NT2/D1 (cell line): ENCODE measurements at regions not wholly inside any gene's neighbourhood (a gene's known extent, or its start where the extent isn't known, plus 50 kb on each side); places are given as distances from the start of the nearest gene placed in this dataset.

Source experiments
- DNase-seq: peaks from one replicate; pipeline ENCODE4 v3.0.0-alpha.2; 2011; ENCODE audit warnings: low read depth, low spot score
- H3K27me3 ChIP-seq: 2 replicates; pipeline ENCODE4 v1.6.0; 2011; ENCODE audit warnings: mild to moderate bottlenecking; ENCODE audit not compliant: insufficient read length, insufficient read depth
- H3K36me3 ChIP-seq: 2 replicates; pipeline ENCODE4 v1.6.1; 2011; ENCODE audit warnings: mild to moderate bottlenecking, low read length, mixed read lengths; ENCODE audit not compliant: insufficient read depth, insufficient read length
- H3K4me1 ChIP-seq: 2 replicates; pipeline ENCODE4 v1.5.1; 2011; ENCODE audit not compliant: insufficient read depth, insufficient read length
- H3K4me3 ChIP-seq: 2 replicates; pipeline ENCODE4 v1.5.1; 2011; ENCODE audit warnings: low read depth; ENCODE audit not compliant: insufficient read length
- H3K9ac ChIP-seq: 2 replicates; pipeline ENCODE4 v1.6.0; 2011; ENCODE audit warnings: low read depth; ENCODE audit not compliant: insufficient read length
- H3K9me3 ChIP-seq: 2 replicates; pipeline ENCODE4 v1.5.1; 2011; ENCODE audit warnings: mild to moderate bottlenecking, low read length; ENCODE audit not compliant: insufficient read depth
- SUZ12 ChIP-seq: IDR thresholded peaks from 2 replicates; pipeline ENCODE4 v1.6.1; 2011; ENCODE audit not compliant: insufficient read length, insufficient read depth; ENCODE audit errors: extremely low read depth
- YY1 ChIP-seq: IDR thresholded peaks from 2 replicates; pipeline ENCODE4 v1.6.1; 2011; ENCODE audit not compliant: insufficient read length, insufficient read depth
- ZNF274 ChIP-seq: IDR thresholded peaks from 2 replicates; pipeline ENCODE4 v1.6.1; 2011; ENCODE audit warnings: mild to moderate bottlenecking, low read depth, low read length

DNA sequence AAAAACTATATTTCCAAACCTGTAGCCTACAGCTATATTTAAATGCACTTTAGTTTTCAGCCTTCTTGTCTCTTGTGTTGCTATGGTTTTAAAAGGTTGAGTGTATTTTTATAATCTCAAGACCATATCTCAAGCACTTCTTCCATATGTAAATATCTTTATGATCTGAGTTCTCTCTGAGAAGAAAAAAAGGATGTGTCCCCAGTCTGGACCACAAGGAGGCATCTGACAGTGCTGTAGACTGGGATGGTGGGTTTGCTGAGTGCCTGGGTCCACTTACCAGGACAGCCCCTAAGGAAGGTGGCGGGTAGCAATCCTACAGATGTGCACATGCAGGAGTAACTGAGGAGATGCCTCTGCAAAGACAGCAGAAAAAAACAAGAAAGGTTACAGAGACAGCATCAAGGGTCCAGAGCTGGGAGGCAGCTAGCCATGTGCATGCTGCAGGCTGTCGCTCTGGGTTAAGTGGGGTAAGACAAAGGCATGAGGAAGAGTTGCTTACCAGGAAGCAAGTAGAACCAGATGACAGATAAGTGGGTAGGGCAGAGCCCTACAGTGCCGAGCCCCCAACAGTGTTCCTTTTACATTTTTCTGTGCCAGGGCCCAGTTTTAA, 70.6 kb upstream of the SNRK start:
- DNase-seq: no peak

DNA sequence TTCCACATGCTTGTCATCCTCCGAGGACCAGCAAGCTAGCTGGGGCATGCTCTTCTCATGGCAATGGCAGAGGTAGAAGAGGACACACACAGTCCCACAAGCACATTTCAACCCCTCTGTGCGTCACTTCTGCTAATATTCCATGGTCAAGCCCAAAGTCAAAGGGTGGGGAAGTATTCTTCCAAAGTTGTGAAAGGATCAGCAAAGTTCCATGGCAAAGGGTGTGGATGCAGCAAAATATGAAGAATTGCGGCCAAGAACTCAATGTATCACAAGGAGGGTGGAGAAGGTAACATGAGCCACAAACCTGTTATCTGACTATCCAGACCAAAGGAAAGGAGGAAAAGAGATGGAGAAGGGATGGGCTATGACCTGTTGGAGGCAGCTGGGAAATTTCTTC, 71.2 kb upstream of the SNRK start:
- Histone ChIP-seq H3K9ac (no peak overlapping the region), H3K27me3 (no peaks in the 10 kb centered on the region), H3K4me3 (no peak overlapping the region), H3K4me1 (no peaks in the 10 kb centered on the region), H3K9me3 (no peaks in the 10 kb centered on the region), H3K36me3 (no peaks in the 10 kb centered on the region)
- DNase-seq: no peak
- no peak for TF ChIP-seq ZNF274
- TF ChIP-seq SUZ12: no peak

More for the DNA sequence above, 70.6 kb upstream of the SNRK start:
- TF ChIP-seq YY1: no peak
- TF ChIP-seq ZNF274: no peak
- no peak for TF ChIP-seq SUZ12
- no peaks in the 10 kb centered on the region for H3K36me3 ChIP-seq
- no peak overlapping the region for H3K9ac ChIP-seq
- H3K9me3 ChIP-seq: no peaks in the 10 kb centered on the region
- H3K27me3 ChIP-seq: no peaks in the 10 kb centered on the region
- H3K4me1 ChIP-seq: no peaks in the 10 kb centered on the region
- H3K4me3 ChIP-seq: no peak overlapping the region

DNA sequence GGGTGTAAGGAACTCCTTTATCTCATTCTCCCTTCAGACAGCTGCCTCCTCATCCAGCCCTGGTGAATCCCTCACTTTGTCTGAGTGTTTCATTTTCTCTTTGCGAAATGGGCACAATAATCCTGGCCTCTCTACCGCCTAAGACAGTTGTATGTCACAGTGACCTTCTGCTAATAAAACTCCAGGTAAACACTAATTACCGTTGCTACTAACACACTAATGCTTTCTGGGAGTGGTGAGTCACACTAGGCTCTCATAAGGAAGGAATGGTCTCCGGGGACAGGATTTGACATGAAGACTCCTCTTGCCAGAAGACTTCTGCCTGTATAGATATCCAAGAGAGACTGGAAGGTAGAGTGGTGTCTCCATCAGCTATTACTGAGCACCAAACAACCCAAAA, 71.7 kb upstream of the SNRK start:
- Histone ChIP-seq H3K4me1 (no peaks in the 10 kb centered on the region), H3K9me3 (no peaks in the 10 kb centered on the region), H3K27me3 (no peaks in the 10 kb centered on the region), H3K4me3 (no peak overlapping the region), H3K9ac (no peak overlapping the region), H3K36me3 (no peaks in the 10 kb centered on the region)
- no peak for DNase-seq
- TF ChIP-seq ZNF274 (no peak), YY1 (no peak), SUZ12 (no peak)

DNA sequence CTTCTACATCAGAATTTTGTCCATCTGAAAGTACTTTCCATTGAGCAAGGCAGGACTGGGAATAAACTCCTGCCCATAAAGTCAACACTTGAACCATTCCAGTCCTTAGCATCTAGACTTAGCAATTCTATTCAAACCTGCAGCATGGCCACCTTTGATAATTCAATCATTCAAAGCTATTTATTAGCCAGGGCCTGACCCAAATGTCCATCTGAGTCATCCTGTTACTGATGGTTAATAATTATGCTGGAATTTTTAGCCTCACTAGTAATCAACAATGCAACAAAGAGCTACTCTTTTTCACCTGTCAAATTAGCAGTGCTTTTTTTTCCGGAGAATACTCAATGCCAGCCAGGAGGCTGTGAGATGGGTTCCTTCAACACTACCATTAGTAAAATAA, 72.7 kb upstream of the SNRK start:
- no peak for DNase-seq
- TF ChIP-seq SUZ12 (no peak), YY1 (no peak), ZNF274 (no peak)
- H3K36me3 ChIP-seq: no peaks in the 10 kb centered on the region
- H3K4me3 ChIP-seq: no peak overlapping the region
- no peaks in the 10 kb centered on the region for H3K9me3 ChIP-seq
- no peaks in the 10 kb centered on the region for H3K4me1 ChIP-seq
- H3K27me3 ChIP-seq: no peaks in the 10 kb centered on the region
- no peak overlapping the region for H3K9ac ChIP-seq

DNA sequence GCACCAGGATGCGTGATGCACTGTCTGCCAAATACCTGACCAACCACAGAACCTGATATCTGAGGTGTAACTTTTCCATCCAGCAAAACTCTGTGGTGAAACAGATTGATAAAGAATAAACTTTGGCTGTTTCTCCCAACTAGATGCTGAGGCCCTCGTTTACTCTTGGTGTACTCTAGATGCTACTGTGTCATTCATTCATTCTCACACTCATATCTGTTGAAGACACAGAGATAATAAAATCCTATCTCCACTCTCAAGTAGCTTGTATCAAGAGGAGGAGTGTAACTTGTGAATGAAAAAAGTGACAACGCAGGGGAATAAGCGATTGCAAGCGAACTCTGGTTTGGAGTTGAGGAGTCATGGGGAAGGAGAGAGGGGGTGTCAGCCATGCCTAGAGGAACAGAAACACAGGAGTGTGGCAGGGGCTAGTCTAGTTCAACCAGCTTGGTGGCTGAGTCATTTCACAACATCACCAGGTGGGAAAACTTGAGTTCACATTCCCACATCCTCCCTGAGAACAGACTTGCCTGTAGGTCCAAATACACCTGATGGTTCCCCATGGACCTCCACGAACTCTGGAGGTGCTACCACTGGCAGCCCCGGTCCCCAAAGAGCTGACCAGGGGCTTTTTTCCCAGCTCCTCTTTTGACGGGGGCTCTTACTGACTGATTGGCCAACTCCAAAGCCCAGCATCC, 73.3 kb upstream of the SNRK start:
- no peaks in the 10 kb centered on the region for H3K36me3 ChIP-seq
- DNase-seq: no peak
- H3K9ac ChIP-seq: no peak overlapping the region
- H3K27me3 ChIP-seq: no peaks in the 10 kb centered on the region
- no peaks in the 10 kb centered on the region for H3K4me1 ChIP-seq
- no peak overlapping the region for H3K4me3 ChIP-seq
- H3K9me3 ChIP-seq: no peaks in the 10 kb centered on the region
- TF ChIP-seq ZNF274 (no peak), SUZ12 (no peak), YY1 (no peak)

DNA sequence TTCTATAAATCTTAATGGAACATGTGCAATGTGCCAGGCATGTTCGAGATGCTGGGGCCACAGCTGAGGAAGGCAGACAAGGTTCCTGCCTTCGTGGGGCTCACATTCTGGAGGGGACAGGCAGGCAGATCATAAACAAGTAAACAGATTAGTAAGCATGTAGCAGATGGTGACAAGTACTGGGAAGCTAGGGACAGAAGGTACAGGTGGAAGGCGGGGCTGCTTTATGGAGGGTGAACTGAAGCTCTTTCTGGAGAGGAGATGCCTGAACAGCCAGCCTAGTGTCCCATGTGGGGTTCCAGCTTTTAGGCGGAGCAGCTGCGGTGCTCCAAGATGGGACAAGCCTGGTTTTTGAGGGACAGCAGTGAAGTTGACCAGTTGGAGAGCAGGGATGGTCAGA, 74.7 kb upstream of the SNRK start:
- Histone ChIP-seq H3K36me3 (no peaks in the 10 kb centered on the region), H3K27me3 (no peaks in the 10 kb centered on the region), H3K9me3 (no peaks in the 10 kb centered on the region), H3K9ac (no peak overlapping the region), H3K4me3 (no peak overlapping the region), H3K4me1 (peaks cover 2% of the 10 kb centered on the region)
- no peak for DNase-seq
- TF ChIP-seq SUZ12 (no peak), ZNF274 (no peak), YY1 (no peak)

DNA sequence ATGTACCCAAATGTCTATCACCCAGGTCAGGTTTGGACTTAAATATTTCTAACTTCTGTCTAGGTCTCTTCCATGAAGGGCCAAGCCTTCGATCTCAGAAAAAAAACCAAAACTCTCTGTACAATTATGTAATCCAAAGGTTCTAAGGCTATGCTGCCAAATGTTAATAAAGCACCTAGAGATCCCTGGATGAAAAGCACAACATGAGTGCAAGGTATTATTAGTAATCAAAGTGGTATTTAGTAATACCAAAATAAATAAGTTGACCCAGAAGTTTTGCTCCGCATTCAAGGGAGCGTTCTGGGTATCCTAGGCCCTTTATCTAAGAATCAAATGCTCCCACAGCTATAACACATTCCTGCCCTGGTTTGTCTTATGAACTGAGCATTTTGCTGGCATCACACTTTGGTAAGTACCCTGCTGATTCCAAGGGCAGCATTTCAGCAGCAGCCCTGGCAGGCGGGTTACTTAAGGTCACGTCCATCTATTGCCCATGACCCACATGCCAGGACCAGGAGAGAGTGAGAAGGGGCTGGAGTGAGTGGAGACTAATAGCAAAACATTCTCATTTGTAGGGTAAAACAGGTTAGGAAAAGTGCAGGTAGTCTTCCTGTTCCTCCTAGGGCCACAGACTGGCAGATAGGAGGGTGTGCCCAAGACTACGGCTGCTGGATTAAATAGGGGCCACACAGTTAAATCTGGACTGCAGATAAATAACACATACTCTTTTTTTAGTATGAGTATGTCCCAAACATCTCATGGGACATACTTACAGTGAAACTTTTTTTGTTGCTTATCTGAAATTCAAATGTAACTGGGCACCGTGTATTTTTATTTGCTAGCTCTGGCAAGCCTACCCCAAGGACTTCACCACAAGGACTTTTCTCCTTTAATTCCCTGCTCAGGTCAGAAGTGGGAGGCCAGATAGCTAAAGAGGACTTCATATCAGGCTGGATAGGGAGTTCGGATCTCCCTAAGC, 76.0 kb upstream of the SNRK start:
- no peak for DNase-seq
- no peaks in the 10 kb centered on the region for H3K9me3 ChIP-seq
- TF ChIP-seq YY1 (no peak), ZNF274 (no peak), SUZ12 (no peak)
- H3K9ac ChIP-seq: no peak overlapping the region
- no peaks in the 10 kb centered on the region for H3K27me3 ChIP-seq
- no peaks in the 10 kb centered on the region for H3K36me3 ChIP-seq
- H3K4me1 ChIP-seq: peaks cover 8% of the 10 kb centered on the region
- H3K4me3 ChIP-seq: no peak overlapping the region
